Adrenal gland (tissue), 9 donors: ENCODE measurements at regions not wholly inside any gene's neighbourhood (a gene's known extent, or its start where the extent isn't known, plus 50 kb on each side); places are given as distances from the start of the nearest gene placed in this dataset.

Source experiments
- DNase-seq, 7 donors: peaks; one replicate each; pipeline ENCODE4 v3.0.0-alpha.2; 2019 to 2020
- H3K27ac ChIP-seq, 5 donors: fragments of 200-600 bp; sonication (generic) in 4 of 5; 1 replicate in 3 of 5; 2 replicates in 2 of 5; pipeline versions ENCODE4 v1.5.1 to v1.8.0; 2016 to 2020; ENCODE audit warnings: mild to moderate bottlenecking in 1 of 5
- H3K27me3 ChIP-seq: fragments of 200-600 bp; 2 replicates; pipeline ENCODE4 v1.8.0; 2021
- H3K36me3 ChIP-seq, 2 donors: fragments of 200-600 bp; replicated peaks in 1 of 2; 1 replicate in 1 of 2; 2 replicates in 1 of 2; pipeline versions ENCODE4 v1.5.1 to v1.8.0; 2018 to 2022
- H3K4me1 ChIP-seq, 2 donors: fragments of 200-600 bp; replicated peaks in 1 of 2; 1 replicate in 1 of 2; 2 replicates in 1 of 2; pipeline versions ENCODE4 v1.5.1 to v1.8.0; 2018 to 2021
- H3K4me3 ChIP-seq, 4 donors: fragments of 200-600 bp; sonication (generic) in 3 of 4; one replicate each; pipeline ENCODE4 v1.5.1; 2016 to 2018
- H3K9me3 ChIP-seq, 3 donors: fragments of 200-600 bp; sonication (generic) in 1 of 3; replicated peaks in 1 of 3; 1 replicate in 2 of 3; 2 replicates in 1 of 3; pipeline versions ENCODE4 v1.5.1 to v1.8.0; 2016 to 2021
- POLR2A ChIP-seq, 2 donors: fragments of 450-650 bp; IDR thresholded peaks; one replicate each; pipeline ENCODE4 v1.6.1; 2017; ENCODE audit warnings: antibody characterized with exemption in 2 of 2, mild to moderate bottlenecking in 2 of 2, moderate library complexity in 1 of 2
- WGBS, 4 donors: extraction: QIAGEN DNeasy Blood & Tissue Kit in 2 of 4; methylation state at CpG; one replicate each; pipeline versions ENCODE4 v1.1.5 to v1.1.7; 2013 to 2017; 5-methylcytosine and 5-hydroxymethylcytosine counted together
- intact Hi-C, 2 donors: fragments of 100-400 bp; cut with DNase I; formaldehyde crosslinking; loops; one replicate each; pipeline versions ENCODE4 v1.14.1 to v1.15.0; 2022 to 2023
- small RNA-seq, 2 donors: library from RNA; depleted of rRNA; stranded (forward); fragments of <200 nt; gene quantifications; one replicate each; pipeline ENCODE3, GENCODE V24; 2016
- TF ChIP-seq, protein P1 (sequence below), 6 experiments: fragments of 450-650 bp in 4 of 6; fragments of 200-600 bp in 2 of 6; sonication (generic) in 1 of 6; IDR thresholded peaks; 1 replicate in 5 of 6; 2 replicates in 1 of 6; pipeline versions ENCODE4 v1.5.1 to v1.8.0; 2016 to 2021; ENCODE audit warnings: antibody characterized with exemption in 6 of 6, mild to moderate bottlenecking in 2 of 6, moderate library complexity in 1 of 6
- donor health status: healthy with polysubstance abuse.
- donor health status: Bipolar disorder and iron deficiency.
- donor health status: DM: yes; HTN: yes; CAD: no.
- donor health status: DM: no; HTN: no; CAD: no.
- donor health status: DM: no; HTN: no; CAD: no.

DNA sequence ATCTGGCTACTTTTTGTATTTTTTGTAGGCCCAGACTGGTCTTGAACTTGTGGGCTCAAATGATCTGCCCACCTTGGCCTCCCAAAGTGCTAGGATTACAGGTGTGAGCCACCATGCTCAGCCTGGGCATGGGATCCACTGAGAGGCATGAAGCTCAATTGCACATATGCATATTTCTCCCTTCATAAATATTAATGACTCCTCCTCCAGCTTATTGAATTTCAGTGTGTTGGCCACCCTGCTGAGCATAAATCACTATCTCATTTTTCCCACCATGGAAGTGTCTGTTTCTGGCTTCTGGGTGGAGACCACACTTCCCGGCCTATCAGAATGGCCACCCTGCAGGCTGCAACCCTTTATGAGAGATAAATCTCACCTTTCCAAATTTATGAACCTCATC lies 53.6 kb upstream of the KIF16B start:
- no peaks in the 10 kb centered on the region for H3K4me1 ChIP-seq
- no peak overlapping the region for H3K4me3 ChIP-seq
- H3K27ac ChIP-seq, result no peak overlapping the region
- intact Hi-C loops, result no loop called here
- 87 to 100% (median 94%) methylated on average over 1 of the region's 1 CpG for WGBS, 4 donors
- no peaks in the 10 kb centered on the region for H3K36me3 ChIP-seq
- no peak for DNase-seq
- H3K27me3 ChIP-seq, result no peaks in the 10 kb centered on the region
- no peaks in the 10 kb centered on the region for H3K9me3 ChIP-seq
- no peak for TF ChIP-seq POLR2A (IDR thresholded peaks at IDR 0.05)
- TF ChIP-seq, protein P1, sequence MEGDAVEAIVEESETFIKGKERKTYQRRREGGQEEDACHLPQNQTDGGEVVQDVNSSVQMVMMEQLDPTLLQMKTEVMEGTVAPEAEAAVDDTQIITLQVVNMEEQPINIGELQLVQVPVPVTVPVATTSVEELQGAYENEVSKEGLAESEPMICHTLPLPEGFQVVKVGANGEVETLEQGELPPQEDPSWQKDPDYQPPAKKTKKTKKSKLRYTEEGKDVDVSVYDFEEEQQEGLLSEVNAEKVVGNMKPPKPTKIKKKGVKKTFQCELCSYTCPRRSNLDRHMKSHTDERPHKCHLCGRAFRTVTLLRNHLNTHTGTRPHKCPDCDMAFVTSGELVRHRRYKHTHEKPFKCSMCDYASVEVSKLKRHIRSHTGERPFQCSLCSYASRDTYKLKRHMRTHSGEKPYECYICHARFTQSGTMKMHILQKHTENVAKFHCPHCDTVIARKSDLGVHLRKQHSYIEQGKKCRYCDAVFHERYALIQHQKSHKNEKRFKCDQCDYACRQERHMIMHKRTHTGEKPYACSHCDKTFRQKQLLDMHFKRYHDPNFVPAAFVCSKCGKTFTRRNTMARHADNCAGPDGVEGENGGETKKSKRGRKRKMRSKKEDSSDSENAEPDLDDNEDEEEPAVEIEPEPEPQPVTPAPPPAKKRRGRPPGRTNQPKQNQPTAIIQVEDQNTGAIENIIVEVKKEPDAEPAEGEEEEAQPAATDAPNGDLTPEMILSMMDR (IDR thresholded peaks at IDR 0.05), result no peak

DNA sequence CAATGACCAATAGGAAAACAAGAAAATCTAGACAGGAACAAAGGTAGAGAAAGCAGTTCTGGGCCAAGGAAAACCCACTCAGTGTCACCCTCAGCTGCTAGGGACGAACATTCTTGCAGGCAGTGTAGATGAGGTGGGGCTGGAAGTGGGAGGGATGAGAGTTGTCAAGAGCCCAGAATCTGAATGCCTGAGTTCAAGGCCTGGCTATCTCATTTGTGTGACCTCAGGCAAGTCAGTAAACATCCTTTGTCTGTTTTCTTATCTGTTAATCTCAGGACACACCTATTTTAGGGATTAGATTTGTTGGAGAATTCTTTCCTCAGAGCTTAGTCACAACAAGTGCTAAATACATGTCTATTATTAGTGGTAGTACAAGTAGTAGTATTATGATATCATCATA lies 50.9 kb upstream of the KIF16B start:
- WGBS, 4 donors, result 38 to 62% (median 41%) methylated on average over 1 of the region's 1 CpG

More for the DNA sequence above, 50.9 kb upstream of the KIF16B start:
- intact Hi-C loops, result no loop called here
- no peak for TF ChIP-seq POLR2A (IDR thresholded peaks at IDR 0.05)
- TF ChIP-seq, protein P1 (IDR thresholded peaks at IDR 0.05), result no peak
- Histone ChIP-seq H3K27me3 (no peaks in the 10 kb centered on the region), H3K9me3 (no peaks in the 10 kb centered on the region), H3K4me3 (no peak overlapping the region), H3K4me1 (no peaks in the 10 kb centered on the region), H3K36me3 (no peaks in the 10 kb centered on the region), H3K27ac (no peak overlapping the region)
- DNase-seq, result no peak

Small RNA genes lying in the stretch of these regions (small RNA-seq; reads per million reads assigned to genes)
- 0 reads per million in 2 donors for gene RF00019
